Neural cell (in vitro differentiated cells): ENCODE measurements at regions not wholly inside any gene's neighbourhood (a gene's known extent, or its start where the extent isn't known, plus 50 kb on each side); places are given as distances from the start of the nearest gene placed in this dataset.

Source experiments
- H2AFZ ChIP-seq: fragments of 200-600, 300-800 bp; sonication (generic), shearing (Covaris generic); 2 replicates; pipeline ENCODE4 v1.6.0; 2014; ENCODE audit warnings: low read depth, mild to moderate bottlenecking, antibody characterized with exemption, low read length, moderate library complexity
- H3F3A ChIP-seq: fragments of 200-600 bp; shearing (Covaris generic); 2 replicates; pipeline ENCODE4 v1.6.1; 2016; ENCODE audit warnings: mild to moderate bottlenecking, moderate library complexity, mixed read lengths, antibody characterized with exemption, low read length; ENCODE audit not compliant: insufficient read depth, poor library complexity, severe bottlenecking
- H3K27ac ChIP-seq: fragments of 200-600, 300-800 bp; sonication (generic), shearing (Covaris generic); 2 replicates; pipeline ENCODE4 v1.5.1; 2014; ENCODE audit warnings: mild to moderate bottlenecking, low read length, moderate library complexity
- H3K27me3 ChIP-seq: fragments of 300-800, 200-600 bp; sonication (generic), shearing (Covaris generic); 2 replicates; pipeline ENCODE4 v1.6.0; 2014; ENCODE audit warnings: mild to moderate bottlenecking, low read depth, low read length, moderate library complexity; ENCODE audit not compliant: insufficient read depth
- H3K36me3 ChIP-seq: fragments of 300-800, 200-600 bp; sonication (generic), shearing (Covaris generic); 2 replicates; pipeline ENCODE4 v1.5.1; 2014; ENCODE audit warnings: mild to moderate bottlenecking, antibody characterized with exemption, low read length, moderate library complexity; ENCODE audit not compliant: insufficient read depth
- H3K4me2 ChIP-seq: fragments of 300-800, 200-600 bp; sonication (generic), shearing (Covaris generic); 2 replicates; pipeline ENCODE4 v1.6.0; 2014; ENCODE audit warnings: mild to moderate bottlenecking, low read length
- H3K4me3 ChIP-seq: fragments of 300-800, 200-600 bp; sonication (generic), shearing (Covaris generic); 2 replicates; pipeline ENCODE4 v1.5.1; 2014; ENCODE audit warnings: mild to moderate bottlenecking, low read length, moderate library complexity
- H3K79me2 ChIP-seq: fragments of 200-600 bp; shearing (Covaris generic); replicated peaks from 2 replicates; pipeline ENCODE4 v1.6.0; 2014; ENCODE audit warnings: mild to moderate bottlenecking, low read length, moderate library complexity; ENCODE audit not compliant: insufficient read depth
- H3K9ac ChIP-seq: fragments of 300-800, 200-600 bp; sonication (generic), shearing (Covaris generic); 2 replicates; pipeline ENCODE4 v1.6.1; 2016; ENCODE audit warnings: mild to moderate bottlenecking, low read length, mixed read lengths
- H3K9me2 ChIP-seq: fragments of 200-600 bp; shearing (Covaris generic); 2 replicates; pipeline ENCODE4 v1.6.1; 2016; ENCODE audit warnings: mild to moderate bottlenecking, low read length, mixed read lengths; ENCODE audit not compliant: insufficient read depth
- H3K9me3 ChIP-seq: fragments of 200-600, 300-800 bp; sonication (generic), shearing (Covaris generic); 2 replicates; pipeline ENCODE4 v1.6.1; 2016; ENCODE audit warnings: mild to moderate bottlenecking, mixed run types, low read length, moderate library complexity, mixed read lengths
- H4K20me1 ChIP-seq: fragments of 200-600 bp; shearing (Covaris generic); 2 replicates; pipeline ENCODE4 v1.6.1; 2016; ENCODE audit warnings: mild to moderate bottlenecking, mixed run types; ENCODE audit not compliant: insufficient read depth
- CTCF ChIP-seq: fragments of 450-650 bp; IDR thresholded peaks from 2 replicates; pipeline ENCODE4 v1.5.1; 2014; ENCODE audit warnings: antibody characterized with exemption, mild to moderate bottlenecking, moderate library complexity; ENCODE audit not compliant: poor library complexity, severe bottlenecking
- EP300 ChIP-seq: fragments of 450-650 bp; conservative IDR thresholded peaks from 2 replicates; pipeline ENCODE4 v1.6.1; 2014; ENCODE audit warnings: antibody characterized with exemption, mild to moderate bottlenecking, moderate library complexity; ENCODE audit not compliant: poor library complexity, severe bottlenecking
- EZH2 ChIP-seq: fragments of 200-600, 300-800 bp; shearing (Covaris generic), sonication (generic); IDR thresholded peaks from 2 replicates; pipeline ENCODE4 v1.6.1; 2014; ENCODE audit warnings: antibody characterized with exemption, low read length, borderline replicate concordance, mild to moderate bottlenecking; ENCODE audit not compliant: insufficient read depth, poor library complexity, severe bottlenecking
- MXI1 ChIP-seq: fragments of 450-650 bp; conservative IDR thresholded peaks from 2 replicates; pipeline ENCODE4 v1.6.1; 2014; ENCODE audit warnings: antibody characterized with exemption, mild to moderate bottlenecking; ENCODE audit not compliant: poor library complexity, severe bottlenecking
- POLR2AphosphoS5 ChIP-seq: IDR thresholded peaks from 2 replicates; pipeline ENCODE4 v1.6.1; 2012
- RAD21 ChIP-seq: fragments of 450-650 bp; conservative IDR thresholded peaks from 2 replicates; pipeline ENCODE4 v1.6.1; 2014; ENCODE audit warnings: antibody characterized with exemption, mild to moderate bottlenecking, moderate library complexity
- REST ChIP-seq: IDR thresholded peaks from 2 replicates; pipeline ENCODE4 v1.6.1; 2012; ENCODE audit warnings: borderline replicate concordance
- SMC3 ChIP-seq: fragments of 450-650 bp; conservative IDR thresholded peaks from 2 replicates; pipeline ENCODE4 v1.6.1; 2014; ENCODE audit warnings: antibody characterized with exemption, mild to moderate bottlenecking, moderate library complexity; ENCODE audit not compliant: poor library complexity
- TAF1 ChIP-seq: IDR thresholded peaks from 2 replicates; pipeline ENCODE4 v1.6.1; 2012; ENCODE audit warnings: low read depth

- H3K4me2 ChIP-seq: no peak overlapping the region
- H3K4me3 ChIP-seq: no peak overlapping the region
- H3K9me3 ChIP-seq: no peaks in the 10 kb centered on the region
- H2AFZ ChIP-seq: no peak overlapping the region
- no peak for TF ChIP-seq EZH2
- no peak for TF ChIP-seq TAF1
- TF ChIP-seq REST: no peak
- no peak for TF ChIP-seq CTCF
- no peak for TF ChIP-seq RAD21
- TF ChIP-seq SMC3: no peak
- TF ChIP-seq EP300: no peak
- no peak for TF ChIP-seq MXI1
- no peak for TF ChIP-seq POLR2AphosphoS5
- no peaks in the 10 kb centered on the region for H3K79me2 ChIP-seq
- H3K27ac ChIP-seq: no peak overlapping the region
- no peaks in the 10 kb centered on the region for H3K36me3 ChIP-seq
- H3K9ac ChIP-seq: no peak overlapping the region
- H3K9me2 ChIP-seq: no peaks in the 10 kb centered on the region
- no peaks in the 10 kb centered on the region for H3F3A ChIP-seq
- no peaks in the 10 kb centered on the region for H4K20me1 ChIP-seq
- no peaks in the 10 kb centered on the region for H3K27me3 ChIP-seq
These were observed 399.7 kb upstream of the RBFOX1 start for GRCh38 chr16:6932871-6933385.

- Histone ChIP-seq H3K9ac (no peak overlapping the region), H3K27ac (no peak overlapping the region), H3K4me3 (no peak overlapping the region), H3K9me3 (no peaks in the 10 kb centered on the region), H3K36me3 (no peaks in the 10 kb centered on the region), H3K4me2 (no peak overlapping the region), H4K20me1 (no peaks in the 10 kb centered on the region), H3K9me2 (no peaks in the 10 kb centered on the region), H3K27me3 (no peaks in the 10 kb centered on the region), H2AFZ (no peak overlapping the region), H3F3A (no peaks in the 10 kb centered on the region), H3K79me2 (no peaks in the 10 kb centered on the region)
- TF ChIP-seq REST (no peak), SMC3 (no peak)
These were observed 402.8 kb upstream of the RBFOX1 start for GRCh38 chr16:6929868-6930267.
